DOHH2 (cell line): ENCODE measurements at regions not wholly inside any gene's neighbourhood (a gene's known extent, or its start where the extent isn't known, plus 50 kb on each side); places are given as distances from the start of the nearest gene placed in this dataset.

Experiments used
- H3F3A ChIP-seq: fragments of 200-600 bp; sonication (generic), shearing (Covaris generic); 2 replicates; pipeline ENCODE4 v1.6.0; 2016; ENCODE audit warnings: antibody characterized with exemption, mild to moderate bottlenecking; ENCODE audit not compliant: control insufficient read depth, insufficient read depth
- H3K27ac ChIP-seq: fragments of 200-600 bp; sonication (generic); 2 replicates; pipeline ENCODE4 v1.5.1; 2014; ENCODE audit warnings: low read depth, mild to moderate bottlenecking, low read length, moderate library complexity
- H3K27me3 ChIP-seq: fragments of 200-600 bp; sonication (generic); 2 replicates; pipeline ENCODE4 v1.6.1; 2014; ENCODE audit warnings: mild to moderate bottlenecking, low read length, mixed read lengths; ENCODE audit not compliant: control insufficient read depth
- H3K36me3 ChIP-seq: fragments of 200-600 bp; sonication (generic); 2 replicates; pipeline ENCODE4 v1.6.1; 2014; ENCODE audit warnings: mild to moderate bottlenecking, low read length, moderate library complexity, mixed read lengths; ENCODE audit not compliant: control insufficient read depth
- H3K4me1 ChIP-seq: fragments of 200-600 bp; sonication (generic); 2 replicates; pipeline ENCODE4 v1.6.1; 2014; ENCODE audit warnings: mild to moderate bottlenecking, low read length, mixed read lengths; ENCODE audit not compliant: control insufficient read depth
- H3K4me2 ChIP-seq: fragments of 200-600 bp; sonication (generic); 2 replicates; pipeline ENCODE4 v1.6.0; 2014; ENCODE audit warnings: mild to moderate bottlenecking, low read length, moderate library complexity
- H3K4me3 ChIP-seq: fragments of 200-600 bp; sonication (generic); 2 replicates; pipeline ENCODE4 v1.5.1; 2014; ENCODE audit warnings: mild to moderate bottlenecking, low read length, mixed read lengths
- H3K79me2 ChIP-seq: fragments of 200-600 bp; sonication (generic); 2 replicates; pipeline ENCODE4 v1.6.1; 2014; ENCODE audit warnings: mild to moderate bottlenecking, low read length, mixed read lengths; ENCODE audit not compliant: control insufficient read depth
- H3K9me2 ChIP-seq: fragments of 200-600 bp; sonication (generic); replicated peaks from 2 replicates; pipeline ENCODE4 v1.6.1; 2014; ENCODE audit warnings: mild to moderate bottlenecking, low read length, mixed read lengths; ENCODE audit not compliant: control insufficient read depth
- H3K9me3 ChIP-seq: fragments of 200-600 bp; sonication (generic); 2 replicates; pipeline ENCODE4 v1.6.1; 2014; ENCODE audit warnings: antibody characterized with exemption, low read length, mixed read lengths; ENCODE audit not compliant: control insufficient read depth, insufficient read depth
- H4K20me1 ChIP-seq: fragments of 200-600 bp; sonication (generic); 2 replicates; pipeline ENCODE4 v1.6.0; 2014; ENCODE audit warnings: low read depth, mild to moderate bottlenecking, antibody characterized with exemption, low read length, moderate library complexity; ENCODE audit not compliant: control insufficient read depth, insufficient read depth
- CTCF ChIP-seq: fragments of 200-600 bp; sonication (generic); IDR thresholded peaks from one replicate; pipeline ENCODE4 v1.5.1; 2014; ENCODE audit warnings: antibody characterized with exemption, mild to moderate bottlenecking, low read depth, low read length; ENCODE audit not compliant: poor library complexity, severe bottlenecking
- EZH2phosphoT487 ChIP-seq: fragments of 200-600 bp; sonication (generic); IDR thresholded peaks from 2 replicates; pipeline ENCODE4 v1.6.1; 2017; ENCODE audit warnings: borderline replicate concordance, mild to moderate bottlenecking, antibody characterized with exemption, low read length, moderate library complexity, mixed read lengths

GRCh38 chr14:36020120-36021029, 156.1 kb downstream of the PTCSC3 start:
- Histone ChIP-seq H3K27me3 (peaks cover 8% of the 10 kb centered on the region; the same call in 1 of the 2 replicates), H3K36me3 (no peaks in the 10 kb centered on the region), H3K4me2 (no peak overlapping the region), H3K4me1 (no peaks in the 10 kb centered on the region), H3K9me3 (no peaks in the 10 kb centered on the region), H3K79me2 (no peaks in the 10 kb centered on the region), H3K9me2 (no peaks in the 10 kb centered on the region), H3K27ac (no peak overlapping the region), H3F3A (no peaks in the 10 kb centered on the region), H3K4me3 (no peak overlapping the region), H4K20me1 (no peaks in the 10 kb centered on the region)
- TF ChIP-seq EZH2phosphoT487 (no peak), CTCF (no peak)

GRCh38 chr14:36019126-36019525, 157.4 kb downstream of the PTCSC3 start:
- Histone ChIP-seq H3K27me3 (peaks cover 8% of the 10 kb centered on the region; the same call in 1 of the 2 replicates), H3K9me2 (no peaks in the 10 kb centered on the region), H3K4me2 (no peak overlapping the region), H3K4me3 (no peak overlapping the region), H3K79me2 (no peaks in the 10 kb centered on the region), H3F3A (no peaks in the 10 kb centered on the region), H3K36me3 (no peaks in the 10 kb centered on the region), H3K4me1 (no peaks in the 10 kb centered on the region), H3K27ac (no peak overlapping the region), H3K9me3 (no peaks in the 10 kb centered on the region), H4K20me1 (no peaks in the 10 kb centered on the region)
- TF ChIP-seq EZH2phosphoT487 (no peak), CTCF (no peak)

GRCh38 chr14:36014236-36014635, 162.3 kb downstream of the PTCSC3 start:
- Histone ChIP-seq H3K4me3 (no peak overlapping the region), H3K4me2 (no peak overlapping the region)

More at GRCh38 chr14:36014236-36014635, 162.3 kb downstream of the PTCSC3 start:
- no peaks in the 10 kb centered on the region for H3K36me3 ChIP-seq
- H3K27me3 ChIP-seq = no peaks in the 10 kb centered on the region
- no peaks in the 10 kb centered on the region for H3F3A ChIP-seq
- H3K4me1 ChIP-seq = no peaks in the 10 kb centered on the region
- no peaks in the 10 kb centered on the region for H3K79me2 ChIP-seq
- no peaks in the 10 kb centered on the region for H4K20me1 ChIP-seq
- H3K27ac ChIP-seq = no peak overlapping the region
- no peaks in the 10 kb centered on the region for H3K9me2 ChIP-seq
- no peaks in the 10 kb centered on the region for H3K9me3 ChIP-seq
- TF ChIP-seq CTCF (no peak), EZH2phosphoT487 (no peak)
